ENCODE measurements at regions not wholly inside any gene's neighbourhood (a gene's known extent, or its start where the extent isn't known, plus 50 kb on each side); places are given as distances from the start of the nearest gene placed in this dataset.
A peak's percentile ranks its signal among the peaks of the same experiment; 100 is the strongest.

- DNase-seq (no peak), ATAC-seq (peak; percentile 71 to 86 (median 80))
- WGBS, 4 donors, result 20 to 63% (median 32%) methylated on average over 1 of the region's 1 CpG
- intact Hi-C loops (cut with DNase I), result loop anchor here in 7 of 10 donors (5.0 to 10.0 kb wide), 4 partner anchors 891 to 1153 kb away; partner anchors contain the start of gene B3GALT2 (in 6 of the 7)
- Histone ChIP-seq H3K4me1 (no peaks in the 10 kb centered on the region), H3K9me3 (no peaks in the 10 kb centered on the region), H3K27ac (no peak overlapping the region), H3K27me3 (no peaks in the 10 kb centered on the region), H3K4me3 (no peak overlapping the region), H3K36me3 (no peaks in the 10 kb centered on the region)
- TF ChIP-seq CTCF (IDR thresholded peaks at IDR 0.05) (peak; percentile 41 to 63 (median 53)), POLR2A (IDR thresholded peaks at IDR 0.05) (no peak)
These were observed 1109.3 kb upstream of the B3GALT2 start for GRCh38 chr1:194295685-194296084.

- intact Hi-C loops (cut with DNase I), result loop anchor here in 6 of 10 donors (10.0 kb wide), 2 partner anchors 889 to 1109 kb away; partner anchors contain the start of gene B3GALT2 (in 6 of the 6)
- no peaks in the 10 kb centered on the region for H3K36me3 ChIP-seq
- no peak overlapping the region for H3K4me3 ChIP-seq
- DNase-seq, result no peak
- no peaks in the 10 kb centered on the region for H3K4me1 ChIP-seq
- H3K27ac ChIP-seq, result no peak overlapping the region
- no peak for ATAC-seq
- no peak for TF ChIP-seq CTCF (IDR thresholded peaks at IDR 0.05)
- no peak for TF ChIP-seq POLR2A (IDR thresholded peaks at IDR 0.05)
- 93 to 98% (median 96%) methylated on average over 1 of the region's 1 CpG for WGBS, 4 donors
- H3K9me3 ChIP-seq, result no peaks in the 10 kb centered on the region
- no peaks in the 10 kb centered on the region for H3K27me3 ChIP-seq
These were observed 1107.5 kb upstream of the B3GALT2 start for GRCh38 chr1:194293851-194294405.

- TF ChIP-seq CTCF (IDR thresholded peaks at IDR 0.05), result no peak
- TF ChIP-seq POLR2A (IDR thresholded peaks at IDR 0.05), result no peak
- no peaks in the 10 kb centered on the region for H3K4me1 ChIP-seq
- H3K27me3 ChIP-seq, result no peaks in the 10 kb centered on the region
- H3K9me3 ChIP-seq, result no peaks in the 10 kb centered on the region
- DNase-seq (no peak), ATAC-seq (no peak)
- intact Hi-C loops (cut with DNase I), result loop anchor here in 6 of 10 donors (10.0 kb wide), 2 partner anchors 888 to 1108 kb away; partner anchors contain the start of gene B3GALT2 (in 6 of the 6)
- H3K27ac ChIP-seq, result no peak overlapping the region
- no peak overlapping the region for H3K4me3 ChIP-seq
- H3K36me3 ChIP-seq, result no peaks in the 10 kb centered on the region
- 84 to 87% (median 85%) methylated on average over 3 of the region's 3 CpGs for WGBS, 4 donors
These were observed 1106.6 kb upstream of the B3GALT2 start for GRCh38 chr1:194292966-194293365.

- DNase-seq, result no peak
- Histone ChIP-seq H3K27me3 (no peaks in the 10 kb centered on the region), H3K27ac (no peak overlapping the region), H3K9me3 (no peaks in the 10 kb centered on the region), H3K36me3 (no peaks in the 10 kb centered on the region), H3K4me3 (no peak overlapping the region), H3K4me1 (no peaks in the 10 kb centered on the region)
- ATAC-seq, result no peak
- intact Hi-C loops (cut with DNase I), result loop anchor here in 6 of 10 donors (10.0 kb wide), 2 partner anchors 885 to 1105 kb away; partner anchors contain the start of gene B3GALT2 (in 6 of the 6)
- TF ChIP-seq POLR2A (IDR thresholded peaks at IDR 0.05) (no peak), CTCF (IDR thresholded peaks at IDR 0.05) (no peak)
- 86 to 93% (median 88%) methylated on average over 6 of the region's 6 CpGs for WGBS, 4 donors
These were observed 1103.3 kb upstream of the B3GALT2 start for GRCh38 chr1:194289569-194290266.

Measured in heart left ventricle (tissue), 16 donors.